SK-N-SH (cell line): ENCODE measurements at regions not wholly inside any gene's neighbourhood (a gene's known extent, or its start where the extent isn't known, plus 50 kb on each side); places are given as distances from the start of the nearest gene placed in this dataset.

ENCODE experiments used
- CTCF ChIA-PET: fragments of 300-600, 350-600 bp; formaldehyde crosslinking; extraction: SDS; loops from one replicate; lab custom pipeline; 2021; lab: Yijun Ruan, JAX
- POLR2A ChIA-PET: fragments of 350-600 bp; sonication (Branson Sonifier 250); formaldehyde crosslinking; extraction: SDS; loops from one replicate; lab custom pipeline; 2020; ENCODE audit warnings: antibody characterized with exemption, inconsistent platforms; lab: Yijun Ruan, JAX
- DNase-seq: peaks from one replicate; pipeline ENCODE4 v3.0.0; 2012
- H2AFZ ChIP-seq: fragments of 200-600 bp; sonication (generic); 2 replicates; pipeline ENCODE4 v1.8.1; 2016; ENCODE audit warnings: antibody characterized with exemption, mild to moderate bottlenecking, low read depth
- H3F3A ChIP-seq: fragments of 200-600 bp; sonication (generic); replicated peaks from 2 replicates; pipeline ENCODE3; 2016; ENCODE audit warnings: antibody characterized with exemption, mild to moderate bottlenecking; ENCODE audit not compliant: insufficient read depth
- H3K27ac ChIP-seq, 2 experiments: fragments of 200-500 bp in 1 of 2; fragments of 200-600 bp in 1 of 2; sonication (Bioruptor generic) in 1 of 2; sonication (generic), shearing (Covaris generic) in 1 of 2; 2 replicates each; pipeline versions ENCODE4 v1.5.1 to v1.6.1; 2014 to 2016; ENCODE audit warnings: low read depth in 2 of 2, inconsistent platforms in 1 of 2, low read length in 1 of 2, mild to moderate bottlenecking in 1 of 2, mixed read lengths in 1 of 2
- H3K27me3 ChIP-seq: fragments of 200-600 bp; sonication (generic), shearing (Covaris generic); 2 replicates; pipeline ENCODE4 v1.6.1; 2016; ENCODE audit warnings: mixed run types; ENCODE audit not compliant: insufficient read depth
- H3K36me3 ChIP-seq, 2 experiments: fragments of 200-500 bp in 1 of 2; fragments of 200-600 bp in 1 of 2; sonication (Bioruptor generic) in 1 of 2; sonication (generic) in 1 of 2; replicated peaks in 1 of 2; 2 replicates each; pipeline versions ENCODE3 to v1.5.1; 2014 to 2016; ENCODE audit warnings: low read length in 1 of 2, mild to moderate bottlenecking in 1 of 2; ENCODE audit not compliant: insufficient read depth in 2 of 2, control insufficient read depth in 1 of 2
- H3K4me1 ChIP-seq, 2 experiments: fragments of 200-500 bp in 1 of 2; fragments of 200-600 bp in 1 of 2; sonication (Bioruptor generic) in 1 of 2; sonication (generic), shearing (Covaris generic) in 1 of 2; 2 replicates each; pipeline versions ENCODE4 v1.5.1 to v1.6.1; 2014 to 2016; ENCODE audit warnings: low read depth in 1 of 2, low read length in 1 of 2, mixed run types in 1 of 2; ENCODE audit not compliant: insufficient read depth in 2 of 2, control insufficient read depth in 1 of 2
- H3K4me2 ChIP-seq: fragments of 200-600 bp; sonication (generic), shearing (Covaris generic); 2 replicates; pipeline ENCODE4 v1.6.1; 2017; ENCODE audit warnings: mixed run types
- H3K4me3 ChIP-seq, 2 experiments: fragments of 200-500 bp in 1 of 2; fragments of 200-600 bp in 1 of 2; sonication (Bioruptor generic) in 1 of 2; sonication (generic), shearing (Covaris generic) in 1 of 2; 2 replicates each; pipeline versions ENCODE4 v1.5.1 to v1.8.1; 2014 to 2016; ENCODE audit warnings: low read depth in 2 of 2, inconsistent platforms in 1 of 2, low read length in 1 of 2, mild to moderate bottlenecking in 1 of 2, mixed read lengths in 1 of 2, moderate library complexity in 1 of 2
- H3K79me2 ChIP-seq: fragments of 200-600 bp; sonication (generic); 2 replicates; pipeline ENCODE4 v1.8.1; 2017; ENCODE audit warnings: mild to moderate bottlenecking; ENCODE audit not compliant: insufficient read depth
- H3K9ac ChIP-seq: fragments of 200-600 bp; sonication (generic); 2 replicates; pipeline ENCODE4 v1.6.1; 2017; ENCODE audit warnings: mixed run types
- H3K9me2 ChIP-seq: fragments of 200-600 bp; sonication (generic); 2 replicates; pipeline ENCODE4 v1.6.1; 2017; ENCODE audit warnings: mixed run types
- H3K9me3 ChIP-seq: fragments of 200-600 bp; sonication (generic); 2 replicates; pipeline ENCODE4 v1.6.1; 2017; ENCODE audit warnings: mixed run types, mild to moderate bottlenecking, moderate library complexity
- H4K20me1 ChIP-seq: fragments of 200-600 bp; sonication (generic); 2 replicates; pipeline ENCODE4 v1.6.1; 2017; ENCODE audit warnings: mild to moderate bottlenecking, mixed run types; ENCODE audit not compliant: insufficient read depth
- CTCF ChIP-seq: fragments of 200-600 bp; sonication (generic); IDR thresholded peaks from 2 replicates; pipeline ENCODE4 v1.6.1; 2017; ENCODE audit warnings: antibody characterized with exemption, mild to moderate bottlenecking, moderate library complexity
- EZH2phosphoT487 ChIP-seq: fragments of 200-600 bp; sonication (generic); IDR thresholded peaks from 2 replicates; pipeline ENCODE4 v1.6.1; 2017; ENCODE audit warnings: low read depth, mixed run types, mild to moderate bottlenecking, antibody characterized with exemption, moderate library complexity, borderline replicate concordance
- FOXJ3 ChIP-seq: sonication (generic); formaldehyde crosslinking; IDR thresholded peaks from 2 replicates; pipeline ENCODE4 v1.5.1; 2020; ENCODE audit warnings: mild to moderate bottlenecking, missing genetic modification reagents
- GATA2 ChIP-seq: sonication (generic); formaldehyde crosslinking; IDR thresholded peaks from 2 replicates; pipeline ENCODE4 v1.5.0; 2020; ENCODE audit warnings: mild to moderate bottlenecking, missing genetic modification reagents
- NRF1 ChIP-seq: IDR thresholded peaks from 2 replicates; pipeline ENCODE4 v1.6.1; 2012; ENCODE audit warnings: low read depth, mild to moderate bottlenecking, low read length
- RAD21 ChIP-seq: IDR thresholded peaks from 2 replicates; pipeline ENCODE4 v1.6.1; 2012; ENCODE audit warnings: mild to moderate bottlenecking, low read length
- REST ChIP-seq: IDR thresholded peaks from 2 replicates; pipeline ENCODE4 v1.6.1; 2012; ENCODE audit warnings: mild to moderate bottlenecking, low read depth, low read length, moderate library complexity
- SMC3 ChIP-seq: IDR thresholded peaks from 2 replicates; pipeline ENCODE4 v1.6.1; 2012; ENCODE audit warnings: low read depth, low read length, improper control_type of control experiment
- USF1 ChIP-seq: IDR thresholded peaks from 2 replicates; pipeline ENCODE4 v1.4.0; 2012; ENCODE audit warnings: low read depth, borderline replicate concordance
- WGBS: methylation state at CpG from one replicate; pipeline ENCODE4 v1.1.6; 2017; ENCODE audit warnings: low lambda C conversion rate; 5-methylcytosine and 5-hydroxymethylcytosine counted together
- TF ChIP-seq, protein P1 (sequence below): IDR thresholded peaks from 2 replicates; pipeline ENCODE4 v1.4.0; 2012; ENCODE audit warnings: low read depth
- TF ChIP-seq, protein P2 (sequence below): IDR thresholded peaks from 2 replicates; pipeline ENCODE4 v1.4.0; 2012; ENCODE audit warnings: low read depth, borderline replicate concordance
- TF ChIP-seq, protein P3 (sequence below): fragments of 150-350 bp; IDR thresholded peaks from 2 replicates; pipeline ENCODE4 v1.6.1; 2016; ENCODE audit warnings: mild to moderate bottlenecking, low read depth, low read length

- H3K9me2 ChIP-seq, result no peaks in the 10 kb centered on the region
- POLR2A ChIA-PET, result no interaction called here
- TF ChIP-seq, protein P1, sequence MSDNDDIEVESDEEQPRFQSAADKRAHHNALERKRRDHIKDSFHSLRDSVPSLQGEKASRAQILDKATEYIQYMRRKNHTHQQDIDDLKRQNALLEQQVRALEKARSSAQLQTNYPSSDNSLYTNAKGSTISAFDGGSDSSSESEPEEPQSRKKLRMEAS, result no peak
- TF ChIP-seq REST, result no peak
- TF ChIP-seq USF1, result no peak
- TF ChIP-seq GATA2 (CRISPR knock-in tag), result no peak
- no peak for TF ChIP-seq RAD21
- TF ChIP-seq, protein P2, sequence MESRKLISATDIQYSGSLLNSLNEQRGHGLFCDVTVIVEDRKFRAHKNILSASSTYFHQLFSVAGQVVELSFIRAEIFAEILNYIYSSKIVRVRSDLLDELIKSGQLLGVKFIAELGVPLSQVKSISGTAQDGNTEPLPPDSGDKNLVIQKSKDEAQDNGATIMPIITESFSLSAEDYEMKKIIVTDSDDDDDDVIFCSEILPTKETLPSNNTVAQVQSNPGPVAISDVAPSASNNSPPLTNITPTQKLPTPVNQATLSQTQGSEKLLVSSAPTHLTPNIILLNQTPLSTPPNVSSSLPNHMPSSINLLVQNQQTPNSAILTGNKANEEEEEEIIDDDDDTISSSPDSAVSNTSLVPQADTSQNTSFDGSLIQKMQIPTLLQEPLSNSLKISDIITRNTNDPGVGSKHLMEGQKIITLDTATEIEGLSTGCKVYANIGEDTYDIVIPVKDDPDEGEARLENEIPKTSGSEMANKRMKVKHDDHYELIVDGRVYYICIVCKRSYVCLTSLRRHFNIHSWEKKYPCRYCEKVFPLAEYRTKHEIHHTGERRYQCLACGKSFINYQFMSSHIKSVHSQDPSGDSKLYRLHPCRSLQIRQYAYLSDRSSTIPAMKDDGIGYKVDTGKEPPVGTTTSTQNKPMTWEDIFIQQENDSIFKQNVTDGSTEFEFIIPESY, result no peak
- TF ChIP-seq FOXJ3 (CRISPR knock-in tag), result no peak
- no peak for TF ChIP-seq EZH2phosphoT487
- TF ChIP-seq NRF1, result no peak
- no peak for TF ChIP-seq SMC3
- TF ChIP-seq CTCF, result no peak
- TF ChIP-seq, protein P3, sequence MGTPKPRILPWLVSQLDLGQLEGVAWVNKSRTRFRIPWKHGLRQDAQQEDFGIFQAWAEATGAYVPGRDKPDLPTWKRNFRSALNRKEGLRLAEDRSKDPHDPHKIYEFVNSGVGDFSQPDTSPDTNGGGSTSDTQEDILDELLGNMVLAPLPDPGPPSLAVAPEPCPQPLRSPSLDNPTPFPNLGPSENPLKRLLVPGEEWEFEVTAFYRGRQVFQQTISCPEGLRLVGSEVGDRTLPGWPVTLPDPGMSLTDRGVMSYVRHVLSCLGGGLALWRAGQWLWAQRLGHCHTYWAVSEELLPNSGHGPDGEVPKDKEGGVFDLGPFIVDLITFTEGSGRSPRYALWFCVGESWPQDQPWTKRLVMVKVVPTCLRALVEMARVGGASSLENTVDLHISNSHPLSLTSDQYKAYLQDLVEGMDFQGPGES, result no peak
- CTCF ChIA-PET, result interaction anchor here (2.0 kb wide), 1 partner anchor 12 kb away, joined by 4 read pairs; no protein-coding TSS in a partner anchor
- no peak overlapping the region for H3K9ac ChIP-seq
- H3K27me3 ChIP-seq, result no peaks in the 10 kb centered on the region
- no peaks in the 10 kb centered on the region for H3K4me1 ChIP-seq
- H4K20me1 ChIP-seq, result no peaks in the 10 kb centered on the region
- no peaks in the 10 kb centered on the region for H3K36me3 ChIP-seq
- H3K79me2 ChIP-seq, result no peaks in the 10 kb centered on the region
- no peaks in the 10 kb centered on the region for H3F3A ChIP-seq
- 29% methylated on average over 2 of the region's 2 CpGs for WGBS
- peaks cover 7% of the 10 kb centered on the region; the same call in 1 of the 2 replicates for H3K9me3 ChIP-seq
- H3K4me3 ChIP-seq, result no peak overlapping the region
- H3K4me2 ChIP-seq, result no peak overlapping the region
- H3K27ac ChIP-seq, result no peak overlapping the region
- H2AFZ ChIP-seq, result no peak overlapping the region
- no peak for DNase-seq
These were observed 546.4 kb downstream of the TBC1D22A start for GRCh38 chr22:47308886-47309285.
